HG02678 (cell line): ENCODE measurements at regions not wholly inside any gene's neighbourhood (a gene's known extent, or its start where the extent isn't known, plus 50 kb on each side); places are given as distances from the start of the nearest gene placed in this dataset.
"Not testable (repeated sequence)": the region's sequence is repeated elsewhere in the genome, so short reads cannot be mapped to it uniquely, and the experiment has no call there.

Experiments used
- ATAC-seq: cut with Tn5 transposase; IDR thresholded peaks from one replicate; pipeline ENCODE4 v1.9.1; 2021; ENCODE audit warnings: mild to moderate bottlenecking, moderate library complexity; ENCODE audit not compliant: unreplicated experiment

- no peak for ATAC-seq
Observed at GRCh38 chr2:228600265-228600664, 418.8 kb upstream of the SPHKAP start.

GRCh38 chr2:228599781-228600180, 418.3 kb upstream of the SPHKAP start:
- ATAC-seq = no peak

GRCh38 chr2:228599297-228599696, 417.8 kb upstream of the SPHKAP start:
- no peak for ATAC-seq

GRCh38 chr2:228597032-228597431, 415.5 kb upstream of the SPHKAP start:
- no peak for ATAC-seq

- ATAC-seq = no peak
Observed at GRCh38 chr2:228594012-228594411, 412.5 kb upstream of the SPHKAP start.

- no peak for ATAC-seq
Observed at GRCh38 chr2:228592925-228593324, 411.4 kb upstream of the SPHKAP start.

- peak; percentile 81 for ATAC-seq
Observed at GRCh38 chr2:228590681-228591080, 409.2 kb upstream of the SPHKAP start.

GRCh38 chr2:228589115-228589514, 407.6 kb upstream of the SPHKAP start:
- ATAC-seq = no peak

- no peak for ATAC-seq
Observed at GRCh38 chr2:228581731-228582130, 400.2 kb upstream of the SPHKAP start.

- ATAC-seq = no peak
Observed at GRCh38 chr2:228575897-228576296, 394.4 kb upstream of the SPHKAP start.

- not testable (repeated sequence) for ATAC-seq
Observed at GRCh38 chr2:228568275-228568674, 386.8 kb upstream of the SPHKAP start.

- no peak for ATAC-seq
Observed at GRCh38 chr2:228561816-228562215, 380.3 kb upstream of the SPHKAP start.

- no peak for ATAC-seq
Observed at GRCh38 chr2:228559774-228560415, 378.4 kb upstream of the SPHKAP start.

GRCh38 chr2:228556717-228557116, 375.2 kb upstream of the SPHKAP start:
- no peak for ATAC-seq

GRCh38 chr2:228549441-228550007, 368.0 kb upstream of the SPHKAP start:
- no peak for ATAC-seq

- no peak for ATAC-seq
Observed at GRCh38 chr2:228548230-228548629, 366.7 kb upstream of the SPHKAP start.

GRCh38 chr2:228545748-228546145, 364.3 kb upstream of the SPHKAP start:
- no peak for ATAC-seq

- no peak for ATAC-seq
Observed at GRCh38 chr2:228545041-228545747, 363.7 kb upstream of the SPHKAP start.

GRCh38 chr2:228543117-228543516, 361.6 kb upstream of the SPHKAP start:
- ATAC-seq = no peak

GRCh38 chr2:228542277-228542676, 360.8 kb upstream of the SPHKAP start:
- no peak for ATAC-seq

GRCh38 chr2:228541789-228542188, 360.3 kb upstream of the SPHKAP start:
- ATAC-seq = no peak

GRCh38 chr2:228540976-228541375, 359.5 kb upstream of the SPHKAP start:
- ATAC-seq = no peak
